Breast epithelium (tissue), 4 donors: ENCODE measurements at regions not wholly inside any gene's neighbourhood (a gene's known extent, or its start where the extent isn't known, plus 50 kb on each side); places are given as distances from the start of the nearest gene placed in this dataset.

Source experiments
- DNase-seq, 2 donors: peaks; one replicate each; pipeline ENCODE4 v3.0.0-alpha.2; 2019; ENCODE audit warnings: low spot score in 2 of 2
- H3K27ac ChIP-seq, 2 donors: fragments of 200-600 bp; sonication (generic) in 1 of 2; one replicate each; pipeline ENCODE4 v1.5.1; 2016 to 2019; ENCODE audit warnings: mild to moderate bottlenecking in 1 of 2
- H3K27me3 ChIP-seq, 2 donors: fragments of 200-600 bp; sonication (generic) in 1 of 2; one replicate each; pipeline versions ENCODE4 v1.5.1 to v1.6.0; 2017 to 2019; ENCODE audit warnings: control low read depth in 1 of 2, mild to moderate bottlenecking in 1 of 2
- H3K36me3 ChIP-seq: fragments of 200-600 bp; one replicate; pipeline ENCODE4 v1.5.1; 2019
- H3K4me1 ChIP-seq, 2 donors: fragments of 200-600 bp; sonication (generic); one replicate each; pipeline ENCODE4 v1.5.1; 2016 to 2019; ENCODE audit warnings: control low read depth in 1 of 2
- H3K4me3 ChIP-seq, 3 donors: fragments of 200-600 bp; sonication (generic); 1 replicate in 2 of 3; 2 replicates in 1 of 3; pipeline ENCODE4 v1.5.1; 2016 to 2019; ENCODE audit warnings: mild to moderate bottlenecking in 3 of 3, moderate library complexity in 2 of 3
- H3K9me3 ChIP-seq, 2 donors: fragments of 200-600 bp; sonication (generic) in 1 of 2; one replicate each; pipeline ENCODE4 v1.5.1; 2016 to 2019; ENCODE audit warnings: control low read depth in 1 of 2
- POLR2A ChIP-seq: fragments of 450-650 bp; IDR thresholded peaks from one replicate; pipeline ENCODE4 v1.6.1; 2016; ENCODE audit warnings: antibody characterized with exemption, mild to moderate bottlenecking, moderate library complexity
- POLR2AphosphoS5 ChIP-seq, 3 donors: sonication (generic); formaldehyde crosslinking; IDR thresholded peaks; one replicate each; pipeline ENCODE4 v1.6.1; 2017; ENCODE audit warnings: antibody characterized with exemption in 3 of 3
- intact Hi-C: fragments of 100-400 bp; cut with DNase I; formaldehyde crosslinking; loops from one replicate; pipeline ENCODE4 v1.15.1; 2023; ENCODE audit warnings: low total_unique reads
- TF ChIP-seq, protein P1 (sequence below), 3 donors: fragments of 450-650 bp; IDR thresholded peaks; one replicate each; pipeline ENCODE4 v1.5.1; 2016 to 2017; ENCODE audit warnings: antibody characterized with exemption in 3 of 3, mild to moderate bottlenecking in 3 of 3, moderate library complexity in 3 of 3

DNA sequence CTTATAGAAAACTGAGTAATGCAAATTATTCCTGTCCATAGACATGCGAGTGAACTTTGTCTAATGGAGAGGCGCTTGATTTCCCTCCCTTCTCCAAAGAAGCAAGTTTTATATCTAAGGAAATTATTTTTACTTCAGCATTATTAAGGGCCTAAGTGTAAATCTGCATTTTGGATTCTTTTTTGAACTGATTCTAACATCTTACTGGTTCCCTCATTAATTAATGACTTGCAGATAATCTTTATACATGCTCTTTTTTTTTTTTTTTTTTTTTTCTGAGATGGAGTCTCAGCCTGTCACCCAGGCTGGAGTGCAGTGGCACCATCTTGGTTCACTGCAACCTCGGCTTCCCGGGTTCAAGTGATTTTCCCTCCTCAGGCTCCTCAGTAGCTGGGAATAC is 209.5 kb downstream of the TLE4 start:
- no peak overlapping the region for H3K4me3 ChIP-seq
- no peaks in the 10 kb centered on the region for H3K4me1 ChIP-seq
- H3K27me3 ChIP-seq: no peaks in the 10 kb centered on the region
- H3K9me3 ChIP-seq: no peaks in the 10 kb centered on the region
- intact Hi-C loops: no loop called here
- DNase-seq: no peak
- H3K36me3 ChIP-seq: no peaks in the 10 kb centered on the region
- no peak overlapping the region for H3K27ac ChIP-seq
- TF ChIP-seq POLR2AphosphoS5 (IDR thresholded peaks at IDR 0.05): no peak
- no peak for TF ChIP-seq POLR2A
- TF ChIP-seq, protein P1, sequence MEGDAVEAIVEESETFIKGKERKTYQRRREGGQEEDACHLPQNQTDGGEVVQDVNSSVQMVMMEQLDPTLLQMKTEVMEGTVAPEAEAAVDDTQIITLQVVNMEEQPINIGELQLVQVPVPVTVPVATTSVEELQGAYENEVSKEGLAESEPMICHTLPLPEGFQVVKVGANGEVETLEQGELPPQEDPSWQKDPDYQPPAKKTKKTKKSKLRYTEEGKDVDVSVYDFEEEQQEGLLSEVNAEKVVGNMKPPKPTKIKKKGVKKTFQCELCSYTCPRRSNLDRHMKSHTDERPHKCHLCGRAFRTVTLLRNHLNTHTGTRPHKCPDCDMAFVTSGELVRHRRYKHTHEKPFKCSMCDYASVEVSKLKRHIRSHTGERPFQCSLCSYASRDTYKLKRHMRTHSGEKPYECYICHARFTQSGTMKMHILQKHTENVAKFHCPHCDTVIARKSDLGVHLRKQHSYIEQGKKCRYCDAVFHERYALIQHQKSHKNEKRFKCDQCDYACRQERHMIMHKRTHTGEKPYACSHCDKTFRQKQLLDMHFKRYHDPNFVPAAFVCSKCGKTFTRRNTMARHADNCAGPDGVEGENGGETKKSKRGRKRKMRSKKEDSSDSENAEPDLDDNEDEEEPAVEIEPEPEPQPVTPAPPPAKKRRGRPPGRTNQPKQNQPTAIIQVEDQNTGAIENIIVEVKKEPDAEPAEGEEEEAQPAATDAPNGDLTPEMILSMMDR (IDR thresholded peaks at IDR 0.05): no peak

DNA sequence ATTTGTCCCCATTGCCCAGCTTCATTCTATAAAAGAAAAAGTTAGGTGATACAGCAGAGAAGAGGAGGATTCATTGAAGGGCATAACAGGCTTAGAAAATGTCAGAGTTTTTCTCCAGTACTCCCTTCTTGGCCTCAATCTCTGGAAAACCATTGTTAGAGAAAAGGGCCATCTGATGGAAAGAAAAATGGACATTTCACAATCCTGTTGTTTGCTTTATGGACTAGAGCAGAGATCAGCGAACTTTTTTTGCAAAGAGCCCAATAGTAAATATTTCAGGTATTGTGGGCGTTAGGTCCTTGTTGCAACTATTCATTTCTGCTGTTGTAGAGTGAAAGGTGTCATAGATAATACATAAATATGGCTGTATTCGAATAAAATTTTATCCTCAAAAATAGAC is 208.8 kb downstream of the TLE4 start:
- TF ChIP-seq, protein P1 (IDR thresholded peaks at IDR 0.05): no peak
- TF ChIP-seq POLR2A: no peak
- H3K9me3 ChIP-seq: no peaks in the 10 kb centered on the region
- H3K4me3 ChIP-seq: no peak overlapping the region
- no peaks in the 10 kb centered on the region for H3K36me3 ChIP-seq
- no peaks in the 10 kb centered on the region for H3K27me3 ChIP-seq
- no peak overlapping the region for H3K27ac ChIP-seq
- no peaks in the 10 kb centered on the region for H3K4me1 ChIP-seq
- intact Hi-C loops: no loop called here
- no peak for DNase-seq

DNA sequence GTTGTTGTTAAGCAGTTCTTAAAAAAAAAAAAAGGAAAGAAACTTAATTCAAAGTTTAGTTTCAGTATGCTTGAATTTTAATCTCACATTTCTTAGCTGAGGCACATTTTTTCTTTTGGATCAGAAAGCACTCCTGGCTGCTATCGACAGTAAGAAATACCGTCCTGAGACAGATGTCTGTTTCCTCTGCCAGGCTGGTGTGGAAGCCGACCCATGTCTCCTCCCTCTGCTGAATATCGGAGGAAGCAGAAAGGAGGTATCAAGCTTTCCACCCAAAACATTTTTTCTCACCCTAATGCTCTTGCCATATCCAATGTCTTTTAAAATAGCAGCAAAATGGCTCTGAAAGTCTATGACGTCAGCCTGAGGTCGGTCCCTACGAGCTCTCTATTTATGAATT is 208.1 kb downstream of the TLE4 start:
- Histone ChIP-seq H3K36me3 (no peaks in the 10 kb centered on the region), H3K4me3 (no peak overlapping the region), H3K9me3 (no peaks in the 10 kb centered on the region), H3K4me1 (no peaks in the 10 kb centered on the region), H3K27ac (no peak overlapping the region), H3K27me3 (no peaks in the 10 kb centered on the region)
- no peak for DNase-seq
- intact Hi-C loops: no loop called here
- TF ChIP-seq, protein P1 (IDR thresholded peaks at IDR 0.05): no peak

DNA sequence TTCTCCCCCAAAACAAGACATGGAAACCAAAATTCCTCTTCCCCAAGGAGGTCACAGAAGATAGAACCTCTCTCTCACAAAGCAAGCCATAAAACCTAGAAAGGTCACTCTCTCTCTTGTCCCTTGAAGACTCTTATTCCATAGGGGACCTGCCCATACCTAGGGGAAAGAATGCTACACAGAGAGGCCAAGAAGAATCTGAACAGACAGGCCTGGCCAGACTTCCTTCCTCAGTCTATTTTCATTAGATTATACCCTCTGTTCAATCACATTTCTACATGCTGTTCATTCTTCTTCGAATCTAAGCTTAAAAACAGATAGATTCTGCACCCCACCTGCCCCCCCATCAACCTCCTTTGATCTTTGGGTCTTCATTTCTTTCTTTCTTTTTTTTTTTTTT is 206.8 kb downstream of the TLE4 start:
- no peaks in the 10 kb centered on the region for H3K9me3 ChIP-seq
- no peaks in the 10 kb centered on the region for H3K27me3 ChIP-seq
- no peak overlapping the region for H3K4me3 ChIP-seq
- no peaks in the 10 kb centered on the region for H3K4me1 ChIP-seq
- no peak overlapping the region for H3K27ac ChIP-seq
- no peaks in the 10 kb centered on the region for H3K36me3 ChIP-seq
- no peak for TF ChIP-seq POLR2A
- no peak for TF ChIP-seq POLR2AphosphoS5 (IDR thresholded peaks at IDR 0.05)
- TF ChIP-seq, protein P1 (IDR thresholded peaks at IDR 0.05): no peak
- intact Hi-C loops: no loop called here
- no peak for DNase-seq

DNA sequence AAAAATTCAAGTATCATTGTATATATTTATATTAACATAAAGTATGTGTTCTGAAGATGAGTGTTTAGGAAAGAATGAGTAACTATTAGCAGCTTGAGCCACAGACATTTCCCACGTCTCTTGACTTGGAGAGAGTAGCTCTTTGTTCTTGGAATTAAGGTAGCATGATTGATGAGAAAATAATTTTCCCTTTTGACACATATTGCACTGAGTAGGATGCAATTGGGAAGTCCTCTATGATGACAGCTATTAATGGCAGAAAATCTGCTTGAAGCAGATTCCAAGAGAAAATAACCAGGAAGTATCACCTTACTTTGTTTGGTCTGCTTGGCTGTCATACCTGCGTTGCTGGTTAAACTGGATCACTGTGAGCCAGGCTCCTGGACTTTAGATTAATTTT is 204.8 kb downstream of the TLE4 start:
- no peaks in the 10 kb centered on the region for H3K9me3 ChIP-seq

More for the DNA sequence above, 204.8 kb downstream of the TLE4 start:
- no peak for DNase-seq
- TF ChIP-seq POLR2AphosphoS5 (IDR thresholded peaks at IDR 0.05): no peak
- TF ChIP-seq POLR2A: no peak
- TF ChIP-seq, protein P1 (IDR thresholded peaks at IDR 0.05): no peak
- intact Hi-C loops: no loop called here
- no peaks in the 10 kb centered on the region for H3K27me3 ChIP-seq
- H3K4me1 ChIP-seq: no peaks in the 10 kb centered on the region
- no peak overlapping the region for H3K4me3 ChIP-seq
- H3K27ac ChIP-seq: no peak overlapping the region
- no peaks in the 10 kb centered on the region for H3K36me3 ChIP-seq
